HG02884 (cell line): ENCODE measurements at regions not wholly inside any gene's neighbourhood (a gene's known extent, or its start where the extent isn't known, plus 50 kb on each side); places are given as distances from the start of the nearest gene placed in this dataset.
"Not testable (repeated sequence)": the region's sequence is repeated elsewhere in the genome, so short reads cannot be mapped to it uniquely, and the experiment has no call there.

Experiments used
- ATAC-seq: cut with Tn5 transposase; IDR thresholded peaks from one replicate; pipeline ENCODE4 v1.9.1; 2021; ENCODE audit warnings: mild to moderate bottlenecking, moderate library complexity; ENCODE audit not compliant: unreplicated experiment

DNA sequence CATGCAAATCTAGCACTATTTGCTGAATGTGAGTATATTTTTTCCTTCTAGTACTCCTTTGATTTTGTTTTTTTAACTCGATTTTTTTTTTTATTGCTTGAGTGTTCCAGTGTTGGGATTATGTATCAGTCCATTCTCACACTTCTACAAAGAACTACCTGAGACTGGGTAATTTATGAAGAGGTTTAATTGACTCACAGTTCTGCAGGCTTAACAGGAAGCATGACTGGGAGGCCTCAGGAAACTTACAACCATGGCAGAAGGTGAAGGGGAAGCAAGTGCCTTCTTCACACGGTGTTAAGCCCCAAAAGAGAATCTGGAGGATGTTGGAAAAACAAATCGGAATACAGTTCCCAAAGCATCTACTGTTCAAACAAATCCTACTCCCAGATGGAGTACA is 69.1 kb downstream of the ZNF518B start:
- not testable (repeated sequence) for ATAC-seq

- ATAC-seq: no peak
These were observed 71.2 kb downstream of the ZNF518B start for GRCh38 chr4:10385994-10386394.

- ATAC-seq: no peak
These were observed 72.3 kb downstream of the ZNF518B start for GRCh38 chr4:10384974-10385373.

DNA sequence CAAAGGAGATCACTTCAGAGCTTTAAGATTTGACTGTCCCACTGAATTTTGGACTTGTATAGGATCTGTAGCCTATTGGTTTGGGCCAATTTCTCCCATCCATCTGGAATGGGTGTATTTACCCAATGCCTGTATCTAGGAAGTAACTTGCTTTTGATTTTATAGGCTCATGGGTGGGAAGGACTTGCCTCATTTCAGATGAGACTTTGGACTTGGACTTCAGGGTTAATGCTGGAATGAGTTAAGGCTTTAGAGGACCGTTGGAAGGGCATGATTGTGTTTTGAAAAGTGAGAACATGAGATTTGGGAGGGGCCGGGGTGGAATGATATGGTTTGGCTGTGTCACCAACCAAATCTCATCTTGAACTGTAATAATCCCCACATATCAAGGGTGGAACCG is 73.8 kb downstream of the ZNF518B start:
- no peak for ATAC-seq

- ATAC-seq: not testable (repeated sequence)
These were observed 75.1 kb downstream of the ZNF518B start for GRCh38 chr4:10382171-10382570.

DNA sequence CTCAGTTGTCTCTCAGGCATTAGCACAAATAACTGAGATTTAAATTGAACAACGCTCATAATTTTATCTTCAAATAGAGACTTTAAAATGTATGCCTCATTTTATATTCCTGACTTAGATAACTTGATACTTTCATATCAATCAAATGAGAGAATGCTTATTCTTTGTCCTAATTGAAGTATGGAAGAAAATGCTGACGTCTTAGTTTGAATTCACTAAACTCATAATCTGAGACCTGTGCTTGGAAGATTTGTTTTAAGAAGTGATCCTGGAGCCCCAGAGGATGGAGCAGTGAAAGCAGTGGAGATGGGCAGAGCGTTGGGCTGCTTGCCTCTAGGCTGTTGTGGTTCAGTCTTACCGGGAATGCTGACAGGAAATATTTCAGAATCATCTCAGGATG is 76.1 kb downstream of the ZNF518B start:
- ATAC-seq: no peak

GRCh38 chr4:10380735-10381134 is 76.5 kb downstream of the ZNF518B start:
- no peak for ATAC-seq

GRCh38 chr4:10371869-10372471 is 85.3 kb downstream of the ZNF518B start:
- ATAC-seq: no peak

DNA sequence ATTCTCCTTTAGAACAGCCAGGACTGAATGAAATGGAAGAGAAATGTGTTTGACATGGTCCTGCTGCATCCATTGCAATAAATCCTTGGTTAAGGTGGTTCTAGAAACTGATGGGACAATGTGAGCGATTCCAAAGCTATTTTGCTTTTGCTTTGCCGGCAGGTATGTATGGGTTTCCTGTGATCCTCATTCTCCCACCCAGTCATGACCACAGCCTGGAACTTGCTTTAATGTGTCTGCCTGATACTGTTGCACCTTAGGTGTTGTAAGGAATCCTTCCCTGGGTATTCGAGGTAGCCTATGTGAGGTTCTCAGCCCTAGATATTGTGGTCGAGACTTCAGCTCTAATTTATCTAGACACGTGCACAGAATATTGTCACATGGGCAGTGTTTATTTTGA is 86.1 kb downstream of the ZNF518B start:
- no peak for ATAC-seq

DNA sequence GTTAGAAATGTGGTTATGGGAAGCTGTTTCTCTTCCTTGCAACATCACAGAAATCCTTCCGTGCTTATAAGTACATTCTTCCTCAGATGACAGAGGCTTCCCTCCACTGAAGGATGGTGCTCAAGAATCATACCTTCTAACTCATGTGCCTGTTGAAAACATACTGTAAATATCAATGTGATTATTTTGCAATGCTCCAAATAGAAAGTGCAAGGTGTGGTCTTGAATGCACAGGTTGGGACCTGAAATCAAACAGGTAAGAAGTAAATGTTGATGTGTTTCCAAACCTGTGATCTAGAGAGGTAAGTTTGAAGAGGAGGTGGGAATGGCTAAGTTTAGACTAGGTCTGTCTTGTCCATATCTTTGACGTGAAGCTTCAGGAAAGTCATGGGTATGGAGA is 87.7 kb downstream of the ZNF518B start:
- no peak for ATAC-seq

DNA sequence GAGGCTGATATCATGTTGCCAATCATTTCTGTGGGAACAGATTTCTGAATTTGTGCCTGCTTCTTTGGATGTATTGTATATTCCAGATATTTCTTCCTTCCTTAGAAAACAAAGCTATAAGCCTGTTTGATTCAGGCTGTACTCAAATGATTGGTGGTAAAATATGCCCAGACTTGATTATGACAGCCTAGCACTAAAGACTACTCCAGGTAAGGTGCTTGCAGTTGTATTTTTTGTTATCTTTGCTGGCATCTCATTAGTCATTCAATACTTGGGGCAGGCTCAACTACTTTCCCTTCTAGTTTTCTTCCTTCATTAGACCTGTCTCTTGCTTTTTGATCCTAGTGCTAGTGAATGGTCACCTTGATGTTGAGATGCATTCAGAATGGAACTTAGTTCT is 90.6 kb downstream of the ZNF518B start:
- ATAC-seq: no peak

DNA sequence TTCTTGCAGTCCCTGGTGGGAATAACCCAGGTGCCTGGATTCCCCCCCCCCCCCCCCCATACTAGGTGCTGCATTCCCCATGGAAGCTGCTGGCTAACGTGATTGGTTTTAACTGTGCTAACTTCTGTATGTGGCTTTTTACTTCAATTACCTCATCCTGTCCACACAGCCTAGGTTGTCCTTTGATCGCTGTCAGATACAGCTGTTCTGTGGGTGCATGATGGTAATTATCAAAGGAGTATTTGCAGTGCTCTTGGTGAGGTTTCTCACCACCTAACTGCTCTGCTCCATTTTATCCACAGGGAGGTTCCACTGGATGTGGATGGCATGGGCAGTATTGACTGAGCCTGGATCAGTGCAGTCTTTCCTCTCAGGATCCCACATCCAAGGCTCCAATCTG is 93.0 kb downstream of the ZNF518B start:
- ATAC-seq: no peak

DNA sequence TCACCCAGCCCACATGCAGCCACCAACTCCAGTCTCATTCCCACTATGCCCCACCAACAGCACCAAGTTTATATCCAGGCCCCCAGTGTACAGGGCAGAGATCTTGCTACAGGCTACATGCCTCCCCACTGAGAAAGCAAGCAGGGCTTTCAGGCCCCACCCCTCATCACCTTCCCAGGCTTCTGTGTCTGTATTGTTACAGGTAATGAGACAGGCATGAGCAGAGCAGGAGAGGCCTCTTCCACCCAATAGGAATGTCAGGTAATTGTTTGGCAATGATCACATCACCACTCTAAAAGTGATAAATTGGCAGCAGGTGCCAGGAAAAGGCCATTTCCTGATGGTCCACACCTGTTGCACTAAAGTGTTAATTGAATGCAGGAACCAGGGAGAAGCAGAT is 102.5 kb downstream of the ZNF518B start:
- no peak for ATAC-seq

GRCh38 chr4:10354225-10354624 is 103.0 kb downstream of the ZNF518B start:
- ATAC-seq: no peak

GRCh38 chr4:10353110-10353509 is 104.1 kb downstream of the ZNF518B start:
- no peak for ATAC-seq

DNA sequence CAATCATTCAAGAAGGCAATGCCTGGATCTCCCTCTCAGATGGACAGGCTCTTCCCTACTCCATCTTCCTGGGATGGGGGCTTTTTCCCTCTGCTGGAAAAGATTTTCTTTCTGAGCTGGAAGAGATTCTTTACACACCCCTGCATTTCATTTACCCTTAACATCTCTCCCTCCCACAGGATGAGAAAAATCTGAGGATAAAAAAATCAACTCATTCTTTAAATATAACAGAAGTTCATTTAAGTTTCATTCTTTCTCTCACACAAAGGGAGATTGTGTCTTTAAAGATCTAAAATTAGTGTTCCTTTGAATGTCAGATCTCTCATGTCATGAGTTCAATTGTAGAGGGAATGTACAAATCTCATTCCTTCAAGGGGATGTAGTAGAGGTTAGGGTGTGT is 109.0 kb downstream of the ZNF518B start:
- ATAC-seq: no peak

- ATAC-seq: no peak
These were observed 109.4 kb downstream of the ZNF518B start for GRCh38 chr4:10347815-10348214.

GRCh38 chr4:10347281-10347795 is 109.9 kb downstream of the ZNF518B start:
- ATAC-seq: no peak

DNA sequence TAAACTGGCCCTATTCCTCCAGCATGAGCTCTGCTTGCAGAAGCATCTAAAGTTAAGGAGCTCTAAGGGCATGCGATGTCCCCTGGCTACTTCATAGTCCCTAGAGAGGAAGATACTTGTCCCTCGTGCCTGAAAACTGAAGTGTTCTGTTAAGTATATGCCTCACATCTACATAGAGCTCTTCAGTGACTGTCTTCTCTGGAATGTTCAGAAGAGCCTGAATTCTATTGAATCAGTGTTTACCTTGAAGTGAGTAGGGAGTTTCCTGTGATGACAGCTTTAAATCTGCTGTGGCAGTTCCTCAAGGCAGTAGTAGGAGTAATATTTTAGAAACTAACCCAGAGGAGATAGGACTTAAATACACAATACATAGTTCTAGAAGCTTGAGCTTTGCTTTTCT is 111.2 kb downstream of the ZNF518B start:
- ATAC-seq: no peak

- ATAC-seq: no peak
These were observed 111.8 kb downstream of the ZNF518B start for GRCh38 chr4:10345381-10345784.

DNA sequence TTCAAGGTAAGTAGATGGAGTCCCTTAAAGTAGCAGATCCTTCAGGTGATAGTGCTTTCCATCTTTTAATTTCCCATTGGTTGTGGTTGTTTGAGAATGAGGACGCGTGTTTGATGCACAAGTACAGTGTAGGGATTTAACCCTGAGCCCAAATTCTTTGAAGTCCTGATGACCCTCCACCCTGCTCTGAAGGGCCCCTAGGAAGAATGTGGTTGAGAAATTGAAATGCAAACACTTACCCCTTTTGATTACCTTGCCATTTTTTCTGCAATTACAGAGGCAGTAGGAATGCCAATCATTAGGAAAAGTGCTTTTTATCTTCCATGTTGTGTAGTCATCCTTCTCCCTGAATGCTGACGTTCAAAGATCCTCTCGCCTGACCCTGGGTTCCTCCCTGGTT is 112.4 kb downstream of the ZNF518B start:
- ATAC-seq: no peak

DNA sequence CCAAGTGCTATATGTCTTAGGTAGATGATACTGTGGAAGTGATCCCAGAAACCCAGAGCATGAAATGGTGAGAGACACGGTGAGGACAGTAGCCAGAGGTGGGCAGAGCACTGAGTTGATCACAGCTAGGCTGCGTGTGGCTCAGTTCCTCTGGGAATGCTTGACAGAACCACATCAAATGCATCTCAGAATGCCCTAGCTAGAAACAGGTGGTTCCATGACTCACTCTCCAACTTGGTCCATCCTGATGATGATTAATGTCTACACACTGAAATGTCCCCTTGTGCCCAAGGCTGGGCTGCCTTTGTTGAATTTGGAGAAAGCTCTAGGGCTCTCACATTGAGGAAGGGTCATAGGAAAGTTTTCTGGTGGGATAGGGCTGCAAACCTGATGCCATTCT is 113.6 kb downstream of the ZNF518B start:
- ATAC-seq: no peak

DNA sequence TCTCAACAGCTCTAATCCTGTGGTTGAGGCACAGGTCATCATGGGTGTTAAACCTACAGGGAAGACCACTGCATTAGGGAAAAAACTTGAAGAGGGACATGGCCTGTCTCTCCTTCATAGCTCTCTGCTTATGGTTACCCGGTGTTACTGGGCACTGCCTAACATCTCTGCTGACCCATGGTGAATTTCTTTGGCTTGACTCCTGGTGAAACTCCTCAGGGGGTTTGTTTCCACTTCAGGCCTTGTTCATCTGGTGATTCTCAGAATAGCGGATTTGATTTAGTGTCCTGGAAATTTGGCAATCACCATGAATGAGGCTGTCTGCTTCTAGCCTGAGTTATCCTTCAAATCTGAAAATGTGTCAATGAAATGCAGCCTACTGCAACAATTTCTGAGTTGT is 114.4 kb downstream of the ZNF518B start:
- no peak for ATAC-seq
